Liver (tissue), 8 donors: ENCODE measurements at regions not wholly inside any gene's neighbourhood (a gene's known extent, or its start where the extent isn't known, plus 50 kb on each side); places are given as distances from the start of the nearest gene placed in this dataset.

Experiments used
- DNase-seq: peaks from one replicate; pipeline ENCODE4 v3.0.0-alpha.2; 2017; ENCODE audit warnings: low spot score
- H3K27ac ChIP-seq, 2 donors: one replicate each; pipeline ENCODE4 v1.7.0; 2013; ENCODE audit warnings: inconsistent platforms in 2 of 2, low read length in 2 of 2, control low read depth in 1 of 2, low read depth in 1 of 2, mild to moderate bottlenecking in 1 of 2
- H3K27me3 ChIP-seq, 4 donors: one replicate each; pipeline versions ENCODE4 v1.6.1 to v1.7.0; 2013; ENCODE audit warnings: low read length in 3 of 4, inconsistent platforms in 1 of 4, mild to moderate bottlenecking in 1 of 4, moderate library complexity in 1 of 4; ENCODE audit not compliant: control insufficient read depth in 4 of 4, insufficient read depth in 4 of 4
- H3K36me3 ChIP-seq, 4 donors: one replicate each; pipeline versions ENCODE4 v1.6.1 to v1.7.0; 2013; ENCODE audit warnings: low read length in 3 of 4, mild to moderate bottlenecking in 3 of 4, low read depth in 1 of 4, moderate library complexity in 1 of 4; ENCODE audit not compliant: control insufficient read depth in 4 of 4, insufficient read depth in 3 of 4
- H3K4me1 ChIP-seq, 4 donors: one replicate each; pipeline versions ENCODE4 v1.6.1 to v1.7.0; 2013; ENCODE audit warnings: low read length in 3 of 4, mild to moderate bottlenecking in 3 of 4, moderate library complexity in 1 of 4; ENCODE audit not compliant: control insufficient read depth in 4 of 4, insufficient read depth in 4 of 4
- H3K4me3 ChIP-seq, 3 donors: one replicate each; pipeline versions ENCODE4 v1.6.1 to v1.7.0; 2013; ENCODE audit warnings: low read length in 3 of 3, control low read depth in 1 of 3, low read depth in 1 of 3, mild to moderate bottlenecking in 1 of 3
- H3K9ac ChIP-seq, 2 donors: one replicate each; pipeline ENCODE4 v1.7.0; 2013; ENCODE audit warnings: low read length in 2 of 2, mild to moderate bottlenecking in 2 of 2, moderate library complexity in 2 of 2, control low read depth in 1 of 2, low read depth in 1 of 2
- H3K9me3 ChIP-seq, 4 donors: one replicate each; pipeline versions ENCODE4 v1.6.1 to v1.7.0; 2013; ENCODE audit warnings: low read length in 3 of 4; ENCODE audit not compliant: control insufficient read depth in 4 of 4
- EGR1 ChIP-seq, 2 donors: IDR thresholded peaks; 2 replicates each; pipeline ENCODE4 v1.6.1; 2016 to 2018; ENCODE audit warnings: antibody characterized with exemption in 2 of 2, low read depth in 2 of 2
- FOXA1 ChIP-seq: IDR thresholded peaks from 2 replicates; pipeline ENCODE4 v1.6.1; 2016; ENCODE audit warnings: antibody characterized with exemption
- FOXA2 ChIP-seq: IDR thresholded peaks from 2 replicates; pipeline ENCODE4 v1.6.1; 2016; ENCODE audit warnings: antibody characterized with exemption
- GABPA ChIP-seq, 2 donors: IDR thresholded peaks in 1 of 2; conservative IDR thresholded peaks in 1 of 2; 2 replicates each; pipeline ENCODE4 v1.6.1; 2016; ENCODE audit warnings: antibody characterized with exemption in 2 of 2, mild to moderate bottlenecking in 1 of 2, moderate library complexity in 1 of 2
- HNF4A ChIP-seq, 2 donors: conservative IDR thresholded peaks; 2 replicates each; pipeline ENCODE4 v1.6.1; 2016; ENCODE audit warnings: antibody characterized with exemption in 2 of 2, mild to moderate bottlenecking in 2 of 2
- HNF4G ChIP-seq: IDR thresholded peaks from 2 replicates; pipeline ENCODE4 v1.6.1; 2016; ENCODE audit warnings: antibody characterized with exemption
- NR2F2 ChIP-seq: IDR thresholded peaks from 2 replicates; pipeline ENCODE4 v1.6.1; 2016; ENCODE audit warnings: antibody characterized with exemption
- RAD21 ChIP-seq, 2 donors: IDR thresholded peaks; 2 replicates each; pipeline ENCODE4 v1.6.1; 2016; ENCODE audit warnings: antibody characterized with exemption in 2 of 2, mild to moderate bottlenecking in 2 of 2
- RXRA ChIP-seq, 2 donors: IDR thresholded peaks; 2 replicates each; pipeline ENCODE4 v1.6.1; 2017 to 2018; ENCODE audit warnings: antibody characterized with exemption in 2 of 2, mild to moderate bottlenecking in 1 of 2
- SP1 ChIP-seq: IDR thresholded peaks from 2 replicates; pipeline ENCODE4 v1.6.1; 2018; ENCODE audit warnings: antibody characterized with exemption, mild to moderate bottlenecking
- TAF1 ChIP-seq: conservative IDR thresholded peaks from 2 replicates; pipeline ENCODE4 v1.6.1; 2016; ENCODE audit warnings: antibody characterized with exemption, mild to moderate bottlenecking
- YY1 ChIP-seq: IDR thresholded peaks from 2 replicates; pipeline ENCODE4 v1.6.1; 2016; ENCODE audit warnings: antibody characterized with exemption, mild to moderate bottlenecking
- WGBS: extraction: QIAGEN DNeasy Blood & Tissue Kit; methylation state at CpG from one replicate; pipeline ENCODE4 v1.1.7; 2013; 5-methylcytosine and 5-hydroxymethylcytosine counted together
- TF ChIP-seq, protein P1 (sequence below): IDR thresholded peaks from 2 replicates; pipeline ENCODE4 v1.6.1; 2016; ENCODE audit warnings: antibody characterized with exemption
- TF ChIP-seq, protein P2 (sequence below): IDR thresholded peaks from 2 replicates; pipeline ENCODE4 v1.6.1; 2016; ENCODE audit warnings: antibody characterized with exemption
- TF ChIP-seq, protein P3 (sequence below): IDR thresholded peaks from 2 replicates; pipeline ENCODE4 v1.6.1; 2016; ENCODE audit warnings: antibody characterized with exemption
- TF ChIP-seq, protein P4 (sequence below): fragments of 150-350 bp; IDR thresholded peaks from 2 replicates; pipeline ENCODE4 v1.5.1; 2017; ENCODE audit warnings: improper control_type of control experiment, low read depth, low read length; ENCODE audit not compliant: missing input control
- TF ChIP-seq, protein P5 (sequence below): IDR thresholded peaks from 2 replicates; pipeline ENCODE4 v1.6.1; 2016; ENCODE audit warnings: antibody characterized with exemption, mild to moderate bottlenecking
- donor health status: healthy.
- donor health status: healthy.
- donor health status: healthy.
- donor health status: healthy.
- donor health status: healthy.

DNA sequence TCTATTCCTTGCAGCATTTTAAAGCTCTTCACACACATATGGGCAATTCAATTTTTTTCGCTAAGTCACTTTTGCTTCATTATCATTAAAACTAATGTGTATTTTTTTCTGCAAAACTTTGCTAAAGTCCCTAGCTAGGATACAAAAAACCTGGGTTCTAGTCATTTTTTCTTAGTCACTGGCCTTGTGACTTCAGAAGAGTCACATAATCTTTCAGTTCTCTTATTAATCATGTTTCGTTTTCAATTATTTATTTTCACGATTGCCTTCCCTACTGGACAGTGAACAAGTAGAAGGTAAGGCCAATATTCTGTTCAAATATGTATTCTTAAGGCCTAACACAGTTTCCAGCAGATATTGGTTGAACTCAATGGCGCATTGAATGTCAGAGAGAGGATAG is 60.9 kb upstream of the CYRIA start:
- H3K27ac ChIP-seq, result no peak overlapping the region
- no peak for TF ChIP-seq HNF4G
- TF ChIP-seq NR2F2, result no peak
- TF ChIP-seq FOXA2, result no peak
- no peak for TF ChIP-seq HNF4A (conservative IDR thresholded peaks at IDR 0.05)
- TF ChIP-seq, protein P1, sequence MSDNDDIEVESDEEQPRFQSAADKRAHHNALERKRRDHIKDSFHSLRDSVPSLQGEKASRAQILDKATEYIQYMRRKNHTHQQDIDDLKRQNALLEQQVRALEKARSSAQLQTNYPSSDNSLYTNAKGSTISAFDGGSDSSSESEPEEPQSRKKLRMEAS, result no peak
- DNase-seq, result no peak
- peaks cover 2 to 12% (median 7%) of the 10 kb centered on the region in 4 donors for H3K4me1 ChIP-seq
- H3K27me3 ChIP-seq, result peaks cover 0 to 14% (median 7%) of the 10 kb centered on the region in 4 donors
- H3K4me3 ChIP-seq, result no peak overlapping the region
- H3K9me3 ChIP-seq, result no peaks in the 10 kb centered on the region
- H3K36me3 ChIP-seq, result no peaks in the 10 kb centered on the region
- 91% methylated on average over 4 of the region's 4 CpGs for WGBS
- H3K9ac ChIP-seq, result no peak overlapping the region

DNA sequence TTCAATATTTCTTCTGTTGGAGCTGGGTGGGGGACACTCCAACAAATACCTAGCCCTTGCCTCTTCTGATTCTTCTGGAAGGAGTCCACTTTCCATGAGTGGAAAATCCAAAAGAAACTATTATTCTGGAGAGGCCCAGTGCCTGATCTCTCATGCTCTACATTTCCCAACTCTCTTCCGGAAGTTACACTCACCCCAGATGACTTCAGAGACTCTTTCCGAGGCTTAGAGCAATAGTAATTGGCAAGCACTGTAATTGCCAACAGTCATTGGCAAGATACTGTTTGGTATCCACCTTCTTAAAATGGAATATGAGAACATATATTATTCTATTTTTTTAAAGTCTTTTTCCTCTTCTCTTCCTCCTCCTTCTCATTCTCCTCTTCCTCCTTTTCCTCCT is 60.5 kb upstream of the CYRIA start:
- H3K4me1 ChIP-seq, result peaks cover 2 to 12% (median 7%) of the 10 kb centered on the region in 4 donors
- no peak overlapping the region for H3K27ac ChIP-seq
- H3K27me3 ChIP-seq, result peaks cover 0 to 14% (median 7%) of the 10 kb centered on the region in 4 donors
- H3K4me3 ChIP-seq, result no peak overlapping the region
- H3K36me3 ChIP-seq, result no peaks in the 10 kb centered on the region
- no peaks in the 10 kb centered on the region for H3K9me3 ChIP-seq
- 44% methylated on average over 2 of the region's 2 CpGs for WGBS
- no peak for DNase-seq
- H3K9ac ChIP-seq, result no peak overlapping the region
- no peak for TF ChIP-seq GABPA (IDR thresholded peaks at IDR 0.05 in 1 of 2, conservative IDR thresholded peaks at IDR 0.05 in 1 of 2)
- no peak for TF ChIP-seq SP1
- TF ChIP-seq, protein P2, sequence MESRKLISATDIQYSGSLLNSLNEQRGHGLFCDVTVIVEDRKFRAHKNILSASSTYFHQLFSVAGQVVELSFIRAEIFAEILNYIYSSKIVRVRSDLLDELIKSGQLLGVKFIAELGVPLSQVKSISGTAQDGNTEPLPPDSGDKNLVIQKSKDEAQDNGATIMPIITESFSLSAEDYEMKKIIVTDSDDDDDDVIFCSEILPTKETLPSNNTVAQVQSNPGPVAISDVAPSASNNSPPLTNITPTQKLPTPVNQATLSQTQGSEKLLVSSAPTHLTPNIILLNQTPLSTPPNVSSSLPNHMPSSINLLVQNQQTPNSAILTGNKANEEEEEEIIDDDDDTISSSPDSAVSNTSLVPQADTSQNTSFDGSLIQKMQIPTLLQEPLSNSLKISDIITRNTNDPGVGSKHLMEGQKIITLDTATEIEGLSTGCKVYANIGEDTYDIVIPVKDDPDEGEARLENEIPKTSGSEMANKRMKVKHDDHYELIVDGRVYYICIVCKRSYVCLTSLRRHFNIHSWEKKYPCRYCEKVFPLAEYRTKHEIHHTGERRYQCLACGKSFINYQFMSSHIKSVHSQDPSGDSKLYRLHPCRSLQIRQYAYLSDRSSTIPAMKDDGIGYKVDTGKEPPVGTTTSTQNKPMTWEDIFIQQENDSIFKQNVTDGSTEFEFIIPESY, result no peak
- no peak for TF ChIP-seq FOXA1
- no peak for TF ChIP-seq RXRA (IDR thresholded peaks at IDR 0.05)
- no peak for TF ChIP-seq HNF4A (conservative IDR thresholded peaks at IDR 0.05)
- no peak for TF ChIP-seq EGR1 (IDR thresholded peaks at IDR 0.05; ENCODE audit: low read depth in 2 of 2)

DNA sequence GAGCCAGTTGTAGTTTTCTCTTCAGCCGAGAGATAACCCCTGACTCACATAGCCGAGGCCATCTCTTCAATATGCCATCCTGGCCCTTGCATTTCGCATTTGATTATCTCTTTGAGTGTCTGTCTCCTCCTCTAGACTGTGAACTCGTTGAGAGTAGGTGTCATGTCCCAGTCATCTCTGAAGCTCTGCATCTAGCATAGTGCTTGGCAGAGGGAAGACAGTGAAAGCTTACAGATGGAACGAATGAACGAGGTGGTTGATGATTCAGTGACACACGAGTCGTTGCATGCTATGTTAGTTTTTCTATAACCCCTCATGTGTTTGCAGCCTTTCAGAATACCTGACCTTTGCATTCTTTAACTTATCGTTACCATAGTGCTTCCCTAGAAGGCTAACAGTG is 59.9 kb upstream of the CYRIA start:
- no peak for DNase-seq
- H3K9me3 ChIP-seq, result no peaks in the 10 kb centered on the region
- no peak overlapping the region for H3K27ac ChIP-seq
- H3K27me3 ChIP-seq, result peaks cover 0 to 14% (median 7%) of the 10 kb centered on the region in 4 donors
- peaks cover 2 to 12% (median 7%) of the 10 kb centered on the region in 4 donors for H3K4me1 ChIP-seq
- 74% methylated on average over 9 of the region's 9 CpGs for WGBS
- no peak overlapping the region for H3K4me3 ChIP-seq
- no peaks in the 10 kb centered on the region for H3K36me3 ChIP-seq
- no peak overlapping the region for H3K9ac ChIP-seq
- TF ChIP-seq SP1 (no peak), FOXA2 (no peak), HNF4G (no peak), GABPA (IDR thresholded peaks at IDR 0.05 in 1 of 2, conservative IDR thresholded peaks at IDR 0.05 in 1 of 2) (no peak), RXRA (IDR thresholded peaks at IDR 0.05) (no peak), HNF4A (conservative IDR thresholded peaks at IDR 0.05) (no peak), EGR1 (IDR thresholded peaks at IDR 0.05; ENCODE audit: low read depth in 2 of 2) (no peak), NR2F2 (no peak), YY1 (no peak), TAF1 (no peak), RAD21 (IDR thresholded peaks at IDR 0.05) (no peak), FOXA1 (no peak)
- TF ChIP-seq, protein P3, sequence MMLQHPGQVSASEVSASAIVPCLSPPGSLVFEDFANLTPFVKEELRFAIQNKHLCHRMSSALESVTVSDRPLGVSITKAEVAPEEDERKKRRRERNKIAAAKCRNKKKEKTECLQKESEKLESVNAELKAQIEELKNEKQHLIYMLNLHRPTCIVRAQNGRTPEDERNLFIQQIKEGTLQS, result no peak
- TF ChIP-seq, protein P2, result no peak
- TF ChIP-seq, protein P1, result no peak
- TF ChIP-seq, protein P4, sequence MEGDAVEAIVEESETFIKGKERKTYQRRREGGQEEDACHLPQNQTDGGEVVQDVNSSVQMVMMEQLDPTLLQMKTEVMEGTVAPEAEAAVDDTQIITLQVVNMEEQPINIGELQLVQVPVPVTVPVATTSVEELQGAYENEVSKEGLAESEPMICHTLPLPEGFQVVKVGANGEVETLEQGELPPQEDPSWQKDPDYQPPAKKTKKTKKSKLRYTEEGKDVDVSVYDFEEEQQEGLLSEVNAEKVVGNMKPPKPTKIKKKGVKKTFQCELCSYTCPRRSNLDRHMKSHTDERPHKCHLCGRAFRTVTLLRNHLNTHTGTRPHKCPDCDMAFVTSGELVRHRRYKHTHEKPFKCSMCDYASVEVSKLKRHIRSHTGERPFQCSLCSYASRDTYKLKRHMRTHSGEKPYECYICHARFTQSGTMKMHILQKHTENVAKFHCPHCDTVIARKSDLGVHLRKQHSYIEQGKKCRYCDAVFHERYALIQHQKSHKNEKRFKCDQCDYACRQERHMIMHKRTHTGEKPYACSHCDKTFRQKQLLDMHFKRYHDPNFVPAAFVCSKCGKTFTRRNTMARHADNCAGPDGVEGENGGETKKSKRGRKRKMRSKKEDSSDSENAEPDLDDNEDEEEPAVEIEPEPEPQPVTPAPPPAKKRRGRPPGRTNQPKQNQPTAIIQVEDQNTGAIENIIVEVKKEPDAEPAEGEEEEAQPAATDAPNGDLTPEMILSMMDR, result no peak
- TF ChIP-seq, protein P5, sequence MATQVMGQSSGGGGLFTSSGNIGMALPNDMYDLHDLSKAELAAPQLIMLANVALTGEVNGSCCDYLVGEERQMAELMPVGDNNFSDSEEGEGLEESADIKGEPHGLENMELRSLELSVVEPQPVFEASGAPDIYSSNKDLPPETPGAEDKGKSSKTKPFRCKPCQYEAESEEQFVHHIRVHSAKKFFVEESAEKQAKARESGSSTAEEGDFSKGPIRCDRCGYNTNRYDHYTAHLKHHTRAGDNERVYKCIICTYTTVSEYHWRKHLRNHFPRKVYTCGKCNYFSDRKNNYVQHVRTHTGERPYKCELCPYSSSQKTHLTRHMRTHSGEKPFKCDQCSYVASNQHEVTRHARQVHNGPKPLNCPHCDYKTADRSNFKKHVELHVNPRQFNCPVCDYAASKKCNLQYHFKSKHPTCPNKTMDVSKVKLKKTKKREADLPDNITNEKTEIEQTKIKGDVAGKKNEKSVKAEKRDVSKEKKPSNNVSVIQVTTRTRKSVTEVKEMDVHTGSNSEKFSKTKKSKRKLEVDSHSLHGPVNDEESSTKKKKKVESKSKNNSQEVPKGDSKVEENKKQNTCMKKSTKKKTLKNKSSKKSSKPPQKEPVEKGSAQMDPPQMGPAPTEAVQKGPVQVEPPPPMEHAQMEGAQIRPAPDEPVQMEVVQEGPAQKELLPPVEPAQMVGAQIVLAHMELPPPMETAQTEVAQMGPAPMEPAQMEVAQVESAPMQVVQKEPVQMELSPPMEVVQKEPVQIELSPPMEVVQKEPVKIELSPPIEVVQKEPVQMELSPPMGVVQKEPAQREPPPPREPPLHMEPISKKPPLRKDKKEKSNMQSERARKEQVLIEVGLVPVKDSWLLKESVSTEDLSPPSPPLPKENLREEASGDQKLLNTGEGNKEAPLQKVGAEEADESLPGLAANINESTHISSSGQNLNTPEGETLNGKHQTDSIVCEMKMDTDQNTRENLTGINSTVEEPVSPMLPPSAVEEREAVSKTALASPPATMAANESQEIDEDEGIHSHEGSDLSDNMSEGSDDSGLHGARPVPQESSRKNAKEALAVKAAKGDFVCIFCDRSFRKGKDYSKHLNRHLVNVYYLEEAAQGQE, result no peak
